ENCODE measurements at regions not wholly inside any gene's neighbourhood (a gene's known extent, or its start where the extent isn't known, plus 50 kb on each side); places are given as distances from the start of the nearest gene placed in this dataset.
"Not testable (repeated sequence)": the region's sequence is repeated elsewhere in the genome, so short reads cannot be mapped to it uniquely, and the experiment has no call there.

DNA sequence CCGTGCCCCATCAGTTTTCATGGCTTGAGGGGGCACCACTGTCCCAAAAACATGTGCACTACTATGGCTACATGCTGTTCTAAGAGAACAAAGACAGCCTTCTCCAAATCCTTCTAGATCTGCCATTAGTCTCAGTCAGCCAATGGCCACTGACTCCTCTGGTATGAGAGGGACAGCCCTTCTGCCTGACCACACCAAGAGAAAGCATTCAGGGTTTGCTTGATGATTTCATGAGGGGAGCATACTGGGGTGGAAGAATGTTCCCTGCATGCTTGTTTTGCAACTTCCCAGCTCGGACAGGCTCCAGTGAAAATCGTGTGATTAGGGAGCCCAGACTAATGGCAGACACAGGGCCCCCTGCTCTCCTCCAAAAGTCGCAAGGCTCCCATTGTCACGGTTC, 199.6 kb upstream of the ALG10B start:
- Mint-ChIP-seq H3K27me3 (ENCODE audit: insufficient read depth) (no peaks in the 10 kb centered on the region; the same call in 1 of the 2 replicates), H3K27ac (no peak overlapping the region), H3K4me3 (no peak overlapping the region), H3K4me1 (ENCODE audit: low read depth) (no peaks in the 10 kb centered on the region), H3K36me3 (ENCODE audit: low read depth) (no peaks in the 10 kb centered on the region; the same call in 1 of the 2 replicates), H3K9me3 (peaks cover 68% of the 10 kb centered on the region)
- DNase-seq: no peak
- no peak for TF ChIP-seq CTCF (IDR thresholded peaks at IDR 0.05)

DNA sequence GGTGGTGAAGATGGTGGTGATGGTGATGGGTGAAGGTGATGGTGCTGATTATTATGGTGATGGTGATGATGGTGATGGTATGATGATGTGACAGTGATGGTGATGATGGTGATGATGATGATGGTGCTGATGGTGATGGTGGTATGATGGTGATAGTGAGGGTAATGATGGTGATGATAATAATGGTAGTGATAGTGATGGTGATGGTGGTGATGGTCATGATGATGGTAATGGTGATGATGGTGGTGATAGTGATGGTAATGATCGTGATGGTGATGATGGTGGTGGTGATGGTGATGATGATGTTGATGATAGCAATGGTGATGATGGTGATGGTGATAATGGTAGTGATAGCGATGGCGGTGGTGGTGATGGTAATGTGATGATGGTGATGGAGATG, 197.9 kb upstream of the ALG10B start:
- Mint-ChIP-seq H3K27me3 (ENCODE audit: insufficient read depth) (no peaks in the 10 kb centered on the region; the same call in 1 of the 2 replicates), H3K9me3 (peaks cover 58% of the 10 kb centered on the region), H3K4me3 (no peak overlapping the region), H3K36me3 (ENCODE audit: low read depth) (no peaks in the 10 kb centered on the region; the same call in 1 of the 2 replicates), H3K4me1 (ENCODE audit: low read depth) (no peaks in the 10 kb centered on the region), H3K27ac (no peak overlapping the region)
- DNase-seq: no peak
- no peak for TF ChIP-seq CTCF (IDR thresholded peaks at IDR 0.05)

DNA sequence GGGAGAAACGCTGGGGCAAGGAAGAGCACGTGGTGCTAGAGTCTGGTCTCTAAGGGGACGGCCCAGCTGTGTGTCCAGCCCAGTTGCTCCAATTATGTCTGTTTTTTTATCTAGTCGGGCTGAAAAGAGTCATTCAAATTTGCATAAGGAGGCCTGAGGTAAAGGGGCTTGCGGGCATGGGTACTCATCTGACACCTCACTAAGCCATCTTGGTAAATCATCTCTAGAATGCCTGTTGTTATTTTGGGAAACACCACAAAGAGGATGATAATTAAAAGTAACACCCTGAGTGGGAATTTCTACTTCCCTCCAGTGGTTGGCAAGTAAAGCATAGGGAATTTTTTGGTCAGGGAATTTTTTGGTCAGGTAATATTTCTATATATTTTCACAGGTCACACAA, 196.1 kb upstream of the ALG10B start:
- Mint-ChIP-seq H3K4me1 (ENCODE audit: low read depth) (no peaks in the 10 kb centered on the region), H3K4me3 (no peak overlapping the region), H3K27me3 (ENCODE audit: insufficient read depth) (no peaks in the 10 kb centered on the region; the same call in 1 of the 2 replicates), H3K27ac (no peak overlapping the region), H3K9me3 (peaks cover 59% of the 10 kb centered on the region), H3K36me3 (ENCODE audit: low read depth) (no peaks in the 10 kb centered on the region)
- DNase-seq: no peak
- TF ChIP-seq CTCF (IDR thresholded peaks at IDR 0.05): no peak

- not testable (repeated sequence) for DNase-seq; H3K27me3 Mint-ChIP-seq (ENCODE audit: insufficient read depth); H3K27ac Mint-ChIP-seq; H3K36me3 Mint-ChIP-seq (ENCODE audit: low read depth); H3K4me3 Mint-ChIP-seq; H3K4me1 Mint-ChIP-seq (ENCODE audit: low read depth)
- peaks cover 40% of the 10 kb centered on the region for H3K9me3 Mint-ChIP-seq
Observed at GRCh38 chr12:38123028-38123427, 193.5 kb upstream of the ALG10B start.

- no peaks in the 10 kb centered on the region for H3K4me1 Mint-ChIP-seq (ENCODE audit: low read depth)
- H3K27ac Mint-ChIP-seq: no peak overlapping the region
- H3K4me3 Mint-ChIP-seq: no peak overlapping the region
- peaks cover 36% of the 10 kb centered on the region for H3K9me3 Mint-ChIP-seq
- no peaks in the 10 kb centered on the region for H3K36me3 Mint-ChIP-seq (ENCODE audit: low read depth)
- TF ChIP-seq CTCF (IDR thresholded peaks at IDR 0.05): no peak
- H3K27me3 Mint-ChIP-seq (ENCODE audit: insufficient read depth): no peaks in the 10 kb centered on the region; the same call in 1 of the 2 replicates
- no peak for DNase-seq
Observed at GRCh38 chr12:38123566-38124246, 192.9 kb upstream of the ALG10B start.

- H3K27ac Mint-ChIP-seq: no peak overlapping the region
- H3K36me3 Mint-ChIP-seq (ENCODE audit: low read depth): no peaks in the 10 kb centered on the region
- no peak overlapping the region for H3K4me3 Mint-ChIP-seq
- H3K9me3 Mint-ChIP-seq: peaks cover 30% of the 10 kb centered on the region
- no peaks in the 10 kb centered on the region for H3K4me1 Mint-ChIP-seq (ENCODE audit: low read depth)
- TF ChIP-seq CTCF (IDR thresholded peaks at IDR 0.05): no peak
- no peak for DNase-seq
- H3K27me3 Mint-ChIP-seq (ENCODE audit: insufficient read depth): no peaks in the 10 kb centered on the region; the same call in 1 of the 2 replicates
Observed at GRCh38 chr12:38124247-38125012, 192.1 kb upstream of the ALG10B start.

All from HFFc6 (cell line).